Fibroblast of lung (primary cell): ENCODE measurements at regions not wholly inside any gene's neighbourhood (a gene's known extent, or its start where the extent isn't known, plus 50 kb on each side); places are given as distances from the start of the nearest gene placed in this dataset.

Experiments
- EZH2 ChIP-seq: IDR thresholded peaks from 2 replicates; pipeline ENCODE4 v1.5.1; 2012; ENCODE audit warnings: low read length, control low read depth, mild to moderate bottlenecking; ENCODE audit errors: missing control alignments
- TF ChIP-seq, protein P1 (sequence below), 2 donors: IDR thresholded peaks in 1 of 2; conservative IDR thresholded peaks in 1 of 2; 1 replicate in 1 of 2; 2 replicates in 1 of 2; pipeline ENCODE4 v1.5.1; 2011 to 2012; ENCODE audit warnings: low read length in 2 of 2, control low read depth in 1 of 2, inconsistent platforms in 1 of 2, low read depth in 1 of 2, mild to moderate bottlenecking in 1 of 2

DNA sequence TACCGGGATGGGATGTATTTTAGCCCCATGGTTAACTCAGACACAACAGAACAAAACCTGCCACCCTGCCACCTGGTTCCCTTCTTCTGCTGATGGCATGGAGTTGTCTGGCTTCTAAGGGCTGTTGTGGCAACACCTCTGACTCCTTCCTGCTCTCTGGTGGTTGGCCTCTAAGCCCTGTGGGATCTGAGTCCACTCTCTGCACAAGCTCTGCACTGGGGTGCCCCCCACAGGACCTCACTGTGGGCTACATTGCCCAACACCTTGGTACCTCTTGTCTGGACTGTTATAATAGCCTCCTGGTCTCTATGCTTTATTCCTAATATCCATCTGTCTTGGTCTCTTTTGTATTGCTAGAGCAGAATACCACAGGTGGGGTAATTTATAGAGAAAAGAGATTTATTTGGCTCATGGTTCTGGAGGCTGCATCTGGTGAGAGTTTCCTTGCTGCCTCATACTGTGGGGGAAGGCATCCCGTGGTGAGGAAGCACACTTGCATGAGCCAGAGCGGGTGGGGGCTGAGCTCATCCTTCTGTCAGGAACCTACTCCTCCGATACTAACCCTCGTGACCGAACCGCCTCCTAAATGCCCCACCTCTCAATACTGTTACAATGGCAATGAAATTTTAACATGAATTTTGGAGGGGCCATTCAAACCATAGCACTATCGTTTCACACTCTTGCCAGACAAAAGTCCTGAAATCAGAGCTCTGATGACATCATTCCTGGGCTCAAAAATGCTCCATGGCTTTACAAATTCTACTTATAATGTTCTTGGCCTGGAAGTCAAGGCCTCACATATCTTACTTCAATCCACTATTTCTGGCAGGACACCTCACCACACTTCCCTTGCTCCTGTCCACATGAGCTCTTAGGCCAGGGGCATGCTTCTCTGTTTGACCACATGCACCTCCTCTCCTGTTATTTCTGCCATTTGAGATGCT lies 127.2 kb downstream of the PAX1 start:
- TF ChIP-seq, protein P1, sequence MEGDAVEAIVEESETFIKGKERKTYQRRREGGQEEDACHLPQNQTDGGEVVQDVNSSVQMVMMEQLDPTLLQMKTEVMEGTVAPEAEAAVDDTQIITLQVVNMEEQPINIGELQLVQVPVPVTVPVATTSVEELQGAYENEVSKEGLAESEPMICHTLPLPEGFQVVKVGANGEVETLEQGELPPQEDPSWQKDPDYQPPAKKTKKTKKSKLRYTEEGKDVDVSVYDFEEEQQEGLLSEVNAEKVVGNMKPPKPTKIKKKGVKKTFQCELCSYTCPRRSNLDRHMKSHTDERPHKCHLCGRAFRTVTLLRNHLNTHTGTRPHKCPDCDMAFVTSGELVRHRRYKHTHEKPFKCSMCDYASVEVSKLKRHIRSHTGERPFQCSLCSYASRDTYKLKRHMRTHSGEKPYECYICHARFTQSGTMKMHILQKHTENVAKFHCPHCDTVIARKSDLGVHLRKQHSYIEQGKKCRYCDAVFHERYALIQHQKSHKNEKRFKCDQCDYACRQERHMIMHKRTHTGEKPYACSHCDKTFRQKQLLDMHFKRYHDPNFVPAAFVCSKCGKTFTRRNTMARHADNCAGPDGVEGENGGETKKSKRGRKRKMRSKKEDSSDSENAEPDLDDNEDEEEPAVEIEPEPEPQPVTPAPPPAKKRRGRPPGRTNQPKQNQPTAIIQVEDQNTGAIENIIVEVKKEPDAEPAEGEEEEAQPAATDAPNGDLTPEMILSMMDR (conservative IDR thresholded peaks at IDR 0.05 in 1 of 2, IDR thresholded peaks at IDR 0.05 in 1 of 2; ENCODE audit: low read depth in 1 of 2, low read length in 2 of 2), result no peak
- TF ChIP-seq EZH2, result no peak
